SK-N-SH (cell line): ENCODE measurements at regions not wholly inside any gene's neighbourhood (a gene's known extent, or its start where the extent isn't known, plus 50 kb on each side); places are given as distances from the start of the nearest gene placed in this dataset.

Source experiments
- EP300 ChIP-seq, 2 experiments: IDR thresholded peaks; 2 replicates each; pipeline versions ENCODE4 v1.4.0 to v1.6.1; 2012; ENCODE audit warnings: borderline replicate concordance in 1 of 2, low read depth in 1 of 2, low read length in 1 of 2
- EZH2phosphoT487 ChIP-seq: fragments of 200-600 bp; sonication (generic); IDR thresholded peaks from 2 replicates; pipeline ENCODE4 v1.6.1; 2017; ENCODE audit warnings: low read depth, mixed run types, mild to moderate bottlenecking, antibody characterized with exemption, moderate library complexity, borderline replicate concordance
- JUND ChIP-seq: IDR thresholded peaks from 2 replicates; pipeline ENCODE4 v1.4.0; 2012
- MXI1 ChIP-seq: IDR thresholded peaks from 2 replicates; pipeline ENCODE4 v1.6.1; 2012; ENCODE audit warnings: mild to moderate bottlenecking, low read depth, low read length, improper control_type of control experiment
- POLR2AphosphoS5 ChIP-seq: IDR thresholded peaks from 2 replicates; pipeline ENCODE4 v1.6.1; 2012; ENCODE audit warnings: low read depth, low read length
- RXRA ChIP-seq: IDR thresholded peaks from 2 replicates; pipeline ENCODE4 v1.4.0; 2012; ENCODE audit warnings: low read depth, mild to moderate bottlenecking, borderline replicate concordance
- TAF1 ChIP-seq: IDR thresholded peaks from 2 replicates; pipeline ENCODE4 v1.6.1; 2012; ENCODE audit warnings: low read depth, mild to moderate bottlenecking, low read length, moderate library complexity, borderline replicate concordance
- TCF12 ChIP-seq: IDR thresholded peaks from 2 replicates; pipeline ENCODE4 v1.4.0; 2012
- TF ChIP-seq, protein P1 (sequence below): IDR thresholded peaks from 2 replicates; pipeline ENCODE4 v1.4.0; 2012; ENCODE audit warnings: low read depth
- TF ChIP-seq, protein P2 (sequence below): fragments of 200-600 bp; sonication (generic); IDR thresholded peaks from 2 replicates; pipeline ENCODE4 v1.6.1; 2017; ENCODE audit warnings: antibody characterized with exemption, mild to moderate bottlenecking, moderate library complexity
- TF ChIP-seq, protein P3 (sequence below): IDR thresholded peaks from 2 replicates; pipeline ENCODE4 v1.4.0; 2012; ENCODE audit warnings: low read depth, borderline replicate concordance

DNA sequence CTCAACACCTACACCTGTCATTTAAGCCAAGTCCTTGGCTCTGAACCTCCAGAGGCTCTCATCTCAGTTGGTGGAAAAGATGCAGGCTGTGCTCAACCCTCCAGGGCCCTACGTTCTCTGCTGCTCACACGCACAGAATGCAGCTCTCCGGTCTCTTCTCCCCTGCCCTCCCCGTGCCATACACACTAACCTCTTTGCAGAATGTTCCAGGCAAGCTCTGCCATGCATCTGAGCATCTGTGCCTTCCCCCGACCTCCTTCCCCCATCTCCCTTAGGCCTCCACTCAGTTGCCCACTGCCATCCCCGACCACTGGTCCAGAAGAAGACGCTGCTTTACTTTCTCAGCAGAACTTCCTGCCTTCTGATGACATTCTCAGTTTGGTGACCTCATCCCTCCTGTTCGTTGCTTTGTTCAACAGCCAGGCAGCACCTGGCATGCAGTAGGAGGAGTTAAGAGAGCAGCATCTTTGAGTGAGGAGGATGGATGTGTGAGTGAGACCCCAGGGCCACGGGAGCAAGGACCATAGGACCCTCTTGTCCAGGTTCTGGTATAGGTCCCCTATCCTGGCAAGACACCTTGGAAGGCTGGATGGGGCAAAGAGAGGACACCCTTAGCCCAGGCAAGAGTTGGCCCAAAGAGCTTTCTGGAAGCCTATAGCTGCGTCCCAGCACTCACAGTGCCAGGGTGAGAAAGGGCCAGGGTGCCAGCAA, 598.0 kb downstream of the BRD1 start:
- TF ChIP-seq, protein P1, sequence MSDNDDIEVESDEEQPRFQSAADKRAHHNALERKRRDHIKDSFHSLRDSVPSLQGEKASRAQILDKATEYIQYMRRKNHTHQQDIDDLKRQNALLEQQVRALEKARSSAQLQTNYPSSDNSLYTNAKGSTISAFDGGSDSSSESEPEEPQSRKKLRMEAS: no peak
- TF ChIP-seq, protein P2, sequence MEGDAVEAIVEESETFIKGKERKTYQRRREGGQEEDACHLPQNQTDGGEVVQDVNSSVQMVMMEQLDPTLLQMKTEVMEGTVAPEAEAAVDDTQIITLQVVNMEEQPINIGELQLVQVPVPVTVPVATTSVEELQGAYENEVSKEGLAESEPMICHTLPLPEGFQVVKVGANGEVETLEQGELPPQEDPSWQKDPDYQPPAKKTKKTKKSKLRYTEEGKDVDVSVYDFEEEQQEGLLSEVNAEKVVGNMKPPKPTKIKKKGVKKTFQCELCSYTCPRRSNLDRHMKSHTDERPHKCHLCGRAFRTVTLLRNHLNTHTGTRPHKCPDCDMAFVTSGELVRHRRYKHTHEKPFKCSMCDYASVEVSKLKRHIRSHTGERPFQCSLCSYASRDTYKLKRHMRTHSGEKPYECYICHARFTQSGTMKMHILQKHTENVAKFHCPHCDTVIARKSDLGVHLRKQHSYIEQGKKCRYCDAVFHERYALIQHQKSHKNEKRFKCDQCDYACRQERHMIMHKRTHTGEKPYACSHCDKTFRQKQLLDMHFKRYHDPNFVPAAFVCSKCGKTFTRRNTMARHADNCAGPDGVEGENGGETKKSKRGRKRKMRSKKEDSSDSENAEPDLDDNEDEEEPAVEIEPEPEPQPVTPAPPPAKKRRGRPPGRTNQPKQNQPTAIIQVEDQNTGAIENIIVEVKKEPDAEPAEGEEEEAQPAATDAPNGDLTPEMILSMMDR: no peak
- TF ChIP-seq POLR2AphosphoS5: no peak
- TF ChIP-seq, protein P3, sequence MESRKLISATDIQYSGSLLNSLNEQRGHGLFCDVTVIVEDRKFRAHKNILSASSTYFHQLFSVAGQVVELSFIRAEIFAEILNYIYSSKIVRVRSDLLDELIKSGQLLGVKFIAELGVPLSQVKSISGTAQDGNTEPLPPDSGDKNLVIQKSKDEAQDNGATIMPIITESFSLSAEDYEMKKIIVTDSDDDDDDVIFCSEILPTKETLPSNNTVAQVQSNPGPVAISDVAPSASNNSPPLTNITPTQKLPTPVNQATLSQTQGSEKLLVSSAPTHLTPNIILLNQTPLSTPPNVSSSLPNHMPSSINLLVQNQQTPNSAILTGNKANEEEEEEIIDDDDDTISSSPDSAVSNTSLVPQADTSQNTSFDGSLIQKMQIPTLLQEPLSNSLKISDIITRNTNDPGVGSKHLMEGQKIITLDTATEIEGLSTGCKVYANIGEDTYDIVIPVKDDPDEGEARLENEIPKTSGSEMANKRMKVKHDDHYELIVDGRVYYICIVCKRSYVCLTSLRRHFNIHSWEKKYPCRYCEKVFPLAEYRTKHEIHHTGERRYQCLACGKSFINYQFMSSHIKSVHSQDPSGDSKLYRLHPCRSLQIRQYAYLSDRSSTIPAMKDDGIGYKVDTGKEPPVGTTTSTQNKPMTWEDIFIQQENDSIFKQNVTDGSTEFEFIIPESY: no peak
- no peak for TF ChIP-seq TCF12
- no peak for TF ChIP-seq JUND
- no peak for TF ChIP-seq EP300 (IDR thresholded peaks at IDR 0.05; ENCODE audit: borderline replicate concordance in 1 of 2, low read depth in 1 of 2, low read length in 1 of 2)
- no peak for TF ChIP-seq EZH2phosphoT487
- TF ChIP-seq MXI1: no peak
- TF ChIP-seq TAF1: no peak
- TF ChIP-seq RXRA: no peak
